Heart left ventricle (tissue), 13 donors: ENCODE measurements at regions not wholly inside any gene's neighbourhood (a gene's known extent, or its start where the extent isn't known, plus 50 kb on each side); places are given as distances from the start of the nearest gene placed in this dataset.

Experiments used
- POLR2A ChIP-seq, 2 donors: fragments of 450-650 bp; IDR thresholded peaks; one replicate each; pipeline ENCODE4 v1.6.1; 2017; ENCODE audit warnings: antibody characterized with exemption in 2 of 2, mild to moderate bottlenecking in 2 of 2, moderate library complexity in 2 of 2
- TF ChIP-seq, protein P1 (sequence below), 12 donors: fragments of 200-600 bp; sonication (generic) in 4 of 12; IDR thresholded peaks; one replicate each; pipeline versions ENCODE4 v1.5.0 to v1.8.0; 2018 to 2022; ENCODE audit warnings: antibody characterized with exemption in 12 of 12, mild to moderate bottlenecking in 5 of 12
- donor health status: ischemic (EF 13 %, LVEDD 7.1; RV severe dilation, severe dysfunction).
- donor health status: DM: no; HTN: yes; CAD: no.
- donor health status: DM: no; HTN: no; CAD: no.
- donor health status: ischemic (EF 25% LVEDD 6.9; RV normal size, moderate dysfunction).
- donor health status: ischemic (EF 25% LVEDD 5.7; RV mildly dilated, moderate dysfunction).
- donor health status: ischemic (EF 35%, LVEDD 5.7; RV mildly dilated, moderate dysfunction).
- donor health status: nonischemic (EF 11% LVEDD 7.7; RV severe dilation, severe dysfunction).
- donor health status: DM: yes; HTN: yes; CAD: no.
- donor health status: PGD.
- donor health status: ischemic (EF 29% LVEDD 5.4; RV normal size, mild dysfunction).
- donor health status: nonischemic (EF 23%, LVEDD 6.1; RV moderate dilation, normal function).

DNA sequence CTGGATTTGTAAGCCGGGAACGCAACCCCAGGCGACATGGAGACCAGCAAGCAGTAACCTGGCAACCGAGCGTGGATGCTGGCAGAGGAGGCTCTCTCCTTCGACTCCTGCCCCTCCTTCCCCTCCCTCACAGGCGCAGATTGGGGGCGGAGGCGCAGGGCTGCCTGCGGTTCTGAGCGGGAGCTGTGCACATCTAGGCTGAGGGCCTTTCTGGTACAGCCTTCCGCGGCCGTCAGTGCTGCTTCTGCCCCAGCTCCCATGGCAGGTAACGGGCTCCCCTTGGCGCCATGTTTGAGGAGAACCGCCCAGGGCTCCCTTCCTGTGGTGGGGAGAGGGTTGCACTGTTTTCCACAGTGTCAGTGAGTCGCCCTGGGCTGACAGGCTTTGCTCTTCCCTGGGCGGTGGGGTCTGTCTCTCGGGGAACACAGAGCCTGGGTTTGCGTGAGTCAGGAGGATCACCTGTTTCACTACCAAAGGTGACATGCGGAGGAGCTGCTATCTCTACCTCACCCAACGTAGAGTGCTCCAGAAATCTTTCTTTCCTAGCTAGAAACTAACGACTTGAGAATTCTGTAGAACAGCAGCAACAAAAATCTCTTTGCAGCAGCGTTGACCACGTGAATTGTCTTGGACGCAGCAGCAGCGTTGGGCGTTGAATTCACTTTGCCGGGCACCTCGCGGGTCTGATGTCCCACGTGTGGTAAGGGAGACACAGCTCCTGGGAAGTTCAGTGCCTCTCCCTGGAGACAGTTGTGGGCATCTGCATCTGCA is 154.8 kb upstream of the COBL start:
- TF ChIP-seq, protein P1, sequence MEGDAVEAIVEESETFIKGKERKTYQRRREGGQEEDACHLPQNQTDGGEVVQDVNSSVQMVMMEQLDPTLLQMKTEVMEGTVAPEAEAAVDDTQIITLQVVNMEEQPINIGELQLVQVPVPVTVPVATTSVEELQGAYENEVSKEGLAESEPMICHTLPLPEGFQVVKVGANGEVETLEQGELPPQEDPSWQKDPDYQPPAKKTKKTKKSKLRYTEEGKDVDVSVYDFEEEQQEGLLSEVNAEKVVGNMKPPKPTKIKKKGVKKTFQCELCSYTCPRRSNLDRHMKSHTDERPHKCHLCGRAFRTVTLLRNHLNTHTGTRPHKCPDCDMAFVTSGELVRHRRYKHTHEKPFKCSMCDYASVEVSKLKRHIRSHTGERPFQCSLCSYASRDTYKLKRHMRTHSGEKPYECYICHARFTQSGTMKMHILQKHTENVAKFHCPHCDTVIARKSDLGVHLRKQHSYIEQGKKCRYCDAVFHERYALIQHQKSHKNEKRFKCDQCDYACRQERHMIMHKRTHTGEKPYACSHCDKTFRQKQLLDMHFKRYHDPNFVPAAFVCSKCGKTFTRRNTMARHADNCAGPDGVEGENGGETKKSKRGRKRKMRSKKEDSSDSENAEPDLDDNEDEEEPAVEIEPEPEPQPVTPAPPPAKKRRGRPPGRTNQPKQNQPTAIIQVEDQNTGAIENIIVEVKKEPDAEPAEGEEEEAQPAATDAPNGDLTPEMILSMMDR (IDR thresholded peaks at IDR 0.05) = no peak
- no peak for TF ChIP-seq POLR2A (IDR thresholded peaks at IDR 0.05)
